ENCODE measurements at regions not wholly inside any gene's neighbourhood (a gene's known extent, or its start where the extent isn't known, plus 50 kb on each side); places are given as distances from the start of the nearest gene placed in this dataset.

- no peak for DNase-seq
Observed at GRCh38 chrX:39452401-39452800, 645.4 kb downstream of the BCOR start.

- DNase-seq, result no peak
Observed at GRCh38 chrX:39453889-39454621, 643.7 kb downstream of the BCOR start.

- DNase-seq, result no peak
Observed at GRCh38 chrX:39456894-39457604, 640.7 kb downstream of the BCOR start.

GRCh38 chrX:39458779-39459178 is 639.0 kb downstream of the BCOR start:
- no peak for DNase-seq

- DNase-seq, result no peak
Observed at GRCh38 chrX:39459204-39459603, 638.6 kb downstream of the BCOR start.

- DNase-seq, result no peak
Observed at GRCh38 chrX:39459952-39460351, 637.8 kb downstream of the BCOR start.

- no peak for DNase-seq
Observed at GRCh38 chrX:39460499-39460898, 637.3 kb downstream of the BCOR start.

- no peak for DNase-seq
Observed at GRCh38 chrX:39462835-39463234, 634.9 kb downstream of the BCOR start.

- no peak for DNase-seq
Observed at GRCh38 chrX:39464253-39464652, 633.5 kb downstream of the BCOR start.

- DNase-seq, result no peak
Observed at GRCh38 chrX:39465467-39465866, 632.3 kb downstream of the BCOR start.

- DNase-seq, result no peak
Observed at GRCh38 chrX:39465906-39466305, 631.9 kb downstream of the BCOR start.

GRCh38 chrX:39469126-39469525 is 628.6 kb downstream of the BCOR start:
- no peak for DNase-seq

GRCh38 chrX:39470588-39471407 is 627.0 kb downstream of the BCOR start:
- no peak for DNase-seq

GRCh38 chrX:39472161-39472560 is 625.6 kb downstream of the BCOR start:
- no peak for DNase-seq

- no peak for DNase-seq
Observed at GRCh38 chrX:39473812-39474211, 623.9 kb downstream of the BCOR start.

GRCh38 chrX:39475372-39475771 is 622.4 kb downstream of the BCOR start:
- no peak for DNase-seq

GRCh38 chrX:39476604-39477021 is 621.1 kb downstream of the BCOR start:
- DNase-seq, result no peak

- no peak for DNase-seq
Observed at GRCh38 chrX:39477031-39477761, 620.6 kb downstream of the BCOR start.

- DNase-seq, result no peak
Observed at GRCh38 chrX:39477762-39478120, 620.0 kb downstream of the BCOR start.

- DNase-seq, result no peak
Observed at GRCh38 chrX:39479856-39480255, 617.9 kb downstream of the BCOR start.

- no peak for DNase-seq
Observed at GRCh38 chrX:39480963-39481362, 616.8 kb downstream of the BCOR start.

GRCh38 chrX:39481621-39482020 is 616.1 kb downstream of the BCOR start:
- no peak for DNase-seq

All from KG1 (cell line).